ENCODE measurements at regions not wholly inside any gene's neighbourhood (a gene's known extent, or its start where the extent isn't known, plus 50 kb on each side); places are given as distances from the start of the nearest gene placed in this dataset.

GRCh38 chr1:36595349-36595748 lies 112.6 kb upstream of the CSF3R start:
- TF ChIP-seq CSRNP3 (CRISPR knock-in tag; IDR thresholded peaks at IDR 0.05) (no peak), ARNTL (CRISPR knock-in tag; IDR thresholded peaks at IDR 0.05; ENCODE audit: borderline replicate concordance, low read depth) (no peak), ZFP30 (CRISPR knock-in tag; IDR thresholded peaks at IDR 0.05) (no peak)
